ENCODE measurements at regions not wholly inside any gene's neighbourhood (a gene's known extent, or its start where the extent isn't known, plus 50 kb on each side); places are given as distances from the start of the nearest gene placed in this dataset.

- DNase-seq, result no peak
Observed at GRCh38 chr1:59128784-59129227, 168.1 kb upstream of the FGGY start.

- no peak for DNase-seq
Observed at GRCh38 chr1:59132295-59132694, 164.6 kb upstream of the FGGY start.

DNA sequence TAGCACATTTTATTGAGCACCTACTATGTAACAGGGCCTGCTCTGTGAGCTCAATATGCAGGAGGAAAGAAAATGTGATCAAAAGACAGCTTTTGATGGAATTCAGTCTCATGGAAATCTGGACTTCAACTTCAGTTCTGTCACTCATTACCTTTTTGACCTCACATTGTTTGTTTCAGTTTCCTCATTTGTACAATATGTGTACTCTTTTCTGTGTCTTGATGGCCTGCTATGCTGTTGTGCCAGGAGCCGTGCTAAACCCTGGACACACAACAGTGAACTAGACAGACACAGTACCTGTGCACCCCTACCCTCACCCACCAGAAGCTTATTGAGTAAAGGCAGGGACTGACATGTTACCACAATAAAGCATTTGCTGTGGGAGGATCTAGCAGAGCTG is 162.9 kb upstream of the FGGY start:
- DNase-seq, result no peak

- no peak for DNase-seq
Observed at GRCh38 chr1:59135761-59136255, 161.1 kb upstream of the FGGY start.

- no peak for DNase-seq
Observed at GRCh38 chr1:59136541-59137275, 160.2 kb upstream of the FGGY start.

DNA sequence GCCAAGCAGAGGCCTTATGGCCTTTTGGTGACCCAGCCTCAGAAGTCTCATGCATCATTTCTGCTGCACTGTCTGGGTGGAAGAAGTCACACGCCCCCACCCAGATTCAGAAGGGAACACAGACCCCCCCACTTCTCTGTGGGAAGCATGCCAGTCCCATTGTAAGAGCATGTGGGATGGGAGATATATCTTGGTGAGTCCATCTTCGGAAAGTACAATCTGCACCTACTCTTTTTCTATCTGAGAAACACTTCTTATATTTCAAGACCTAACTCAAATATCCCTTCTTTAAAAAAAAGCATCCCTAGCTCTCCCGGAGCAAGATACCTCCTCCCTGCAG is 159.6 kb upstream of the FGGY start:
- DNase-seq, result no peak

DNA sequence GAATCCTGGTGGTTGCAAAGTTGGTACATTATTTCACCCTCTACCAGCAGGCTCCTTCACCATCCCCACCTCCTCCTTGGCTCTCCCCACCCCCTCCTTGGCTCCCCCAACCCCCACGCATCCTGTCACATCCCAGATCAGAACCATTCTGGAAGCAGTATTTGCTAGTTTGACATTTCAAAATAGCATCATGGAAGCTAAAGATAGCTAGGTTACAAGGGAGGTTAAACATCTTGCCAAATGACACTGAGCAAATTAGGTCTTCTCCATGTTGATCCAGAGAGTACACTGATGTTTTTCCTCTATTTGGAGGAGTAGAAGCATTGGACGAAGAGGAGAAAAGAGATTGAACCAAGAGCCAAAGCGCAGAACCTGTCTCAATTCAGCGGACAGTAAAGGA is 158.9 kb upstream of the FGGY start:
- no peak for DNase-seq

DNA sequence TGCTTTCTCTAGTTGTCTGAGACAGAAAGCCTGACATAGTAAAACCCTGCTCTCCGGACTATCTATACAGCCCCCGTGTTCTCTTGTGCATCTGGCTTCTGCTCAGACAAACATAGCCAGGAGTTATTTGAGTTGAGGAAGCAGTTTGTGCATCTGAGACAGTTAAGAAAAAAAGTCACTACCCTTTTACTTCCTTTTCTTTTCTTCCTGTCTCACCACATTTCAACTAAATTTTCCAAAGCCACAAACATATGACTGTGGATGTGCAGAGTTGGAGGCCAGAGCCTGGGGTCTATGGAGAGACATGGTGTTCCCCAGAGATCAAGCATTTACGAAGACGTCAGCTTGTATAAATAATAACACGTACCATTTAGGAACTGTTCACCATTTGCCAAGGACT is 158.5 kb upstream of the FGGY start:
- DNase-seq, result no peak

DNA sequence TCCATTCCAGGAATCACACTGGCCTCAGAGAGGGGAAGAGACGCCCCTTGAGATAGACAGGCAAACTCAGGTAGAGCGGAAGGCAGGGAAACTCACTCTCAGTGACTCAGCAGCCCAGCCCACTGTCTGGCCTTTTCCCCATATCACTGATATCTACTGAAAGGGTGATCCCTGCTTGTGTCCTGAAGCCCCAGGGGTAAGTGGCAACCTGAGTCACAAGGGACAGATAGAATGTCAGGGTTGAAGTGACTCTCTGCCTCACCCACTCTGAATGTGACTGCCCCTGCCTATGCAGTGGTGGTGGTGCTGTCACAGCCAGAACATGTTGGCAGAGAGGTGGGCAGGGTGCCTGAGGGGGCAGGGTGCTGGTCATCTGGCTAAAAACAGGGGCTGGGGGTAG is 157.5 kb upstream of the FGGY start:
- no peak for DNase-seq

DNA sequence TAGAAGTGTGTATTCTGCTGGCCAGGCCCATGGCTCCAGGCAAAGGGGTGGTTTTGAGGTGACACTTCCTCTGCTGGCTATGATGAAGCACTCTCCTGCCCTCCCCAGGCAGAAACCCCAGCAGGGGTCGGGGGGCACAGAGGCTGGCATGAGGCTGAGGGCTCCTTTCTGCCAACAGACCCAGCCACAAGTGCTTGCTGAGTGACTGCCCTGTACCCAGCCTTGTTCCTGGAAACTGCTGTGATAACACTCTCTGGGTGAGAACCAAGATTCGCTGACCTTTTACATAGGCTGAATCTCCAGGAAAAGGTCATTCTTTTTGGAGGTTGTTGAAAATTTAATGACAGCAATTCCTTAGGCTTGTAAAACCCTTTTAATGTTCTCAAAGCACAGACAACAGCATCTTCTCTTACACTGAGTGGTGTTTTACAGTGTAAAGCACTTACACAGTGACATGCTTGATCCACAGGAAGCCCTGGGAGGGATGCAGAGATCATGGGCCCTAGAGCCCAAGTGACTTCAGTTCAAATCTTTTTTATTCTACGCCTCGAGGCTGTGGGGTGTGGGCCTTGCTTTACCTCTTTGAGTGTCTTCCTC is 155.5 kb upstream of the FGGY start:
- DNase-seq, result no peak

- DNase-seq, result no peak
Observed at GRCh38 chr1:59142311-59143132, 154.4 kb upstream of the FGGY start.

DNA sequence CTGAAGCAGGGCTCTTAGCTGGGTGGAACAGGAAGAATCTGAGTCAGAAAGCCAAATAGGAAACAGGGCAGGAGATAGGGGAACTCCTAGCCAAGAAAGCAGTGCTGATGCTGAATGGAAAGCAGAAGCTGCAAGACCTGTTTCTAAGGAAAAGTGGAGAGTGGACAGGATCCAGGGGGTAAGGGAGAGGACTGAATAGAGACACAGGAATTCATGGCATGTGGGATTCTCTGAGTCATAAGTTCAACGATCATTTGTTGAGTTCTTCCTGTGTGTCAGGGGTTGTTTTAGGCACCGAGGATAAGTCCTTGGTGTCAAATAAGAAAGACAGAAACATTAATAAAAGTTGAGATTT is 153.8 kb upstream of the FGGY start:
- no peak for DNase-seq

- no peak for DNase-seq
Observed at GRCh38 chr1:59143811-59144210, 153.1 kb upstream of the FGGY start.

- no peak for DNase-seq
Observed at GRCh38 chr1:59144959-59145358, 151.9 kb upstream of the FGGY start.

DNA sequence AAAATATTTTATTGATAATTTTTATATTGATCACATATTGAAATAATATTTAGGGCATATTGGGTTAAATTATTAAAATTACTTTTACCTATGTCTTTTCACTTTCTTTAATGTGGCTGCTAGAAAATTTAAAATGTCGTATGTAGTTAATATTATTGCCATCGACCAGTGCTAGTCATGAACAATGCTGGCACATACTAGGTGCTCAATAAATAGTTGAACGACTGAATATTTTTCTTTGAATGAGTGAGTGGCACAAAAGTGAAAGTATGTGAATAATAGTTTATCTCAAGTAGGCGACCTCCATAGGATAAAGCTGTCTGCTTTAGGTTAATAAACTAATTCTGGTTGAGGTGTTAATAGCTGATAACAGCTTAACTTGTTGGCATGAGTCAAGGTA is 150.8 kb upstream of the FGGY start:
- no peak for DNase-seq

- DNase-seq, result no peak
Observed at GRCh38 chr1:59146651-59147358, 150.1 kb upstream of the FGGY start.

GRCh38 chr1:59149435-59149834 is 147.5 kb upstream of the FGGY start:
- no peak for DNase-seq

GRCh38 chr1:59150577-59151386 is 146.1 kb upstream of the FGGY start:
- DNase-seq, result no peak

DNA sequence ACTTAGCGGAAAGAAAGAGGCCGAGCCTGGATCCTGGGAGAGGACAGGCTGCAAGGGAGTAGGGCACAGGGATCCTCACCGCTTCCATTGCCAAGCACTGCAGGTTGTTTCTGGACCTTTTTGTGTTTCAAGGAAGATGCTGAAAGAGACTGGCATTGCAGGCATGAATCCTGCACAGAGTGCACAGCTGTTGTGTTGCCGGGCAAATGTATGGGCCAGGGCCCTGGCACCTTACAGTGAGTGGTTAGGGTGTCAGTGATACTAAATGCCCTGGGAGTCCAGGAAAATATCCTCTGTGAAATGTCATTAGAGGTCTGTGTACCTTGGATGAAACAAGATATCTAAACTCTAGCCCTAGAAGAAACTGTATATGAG is 145.5 kb upstream of the FGGY start:
- DNase-seq, result no peak

GRCh38 chr1:59151860-59152259 is 145.0 kb upstream of the FGGY start:
- DNase-seq, result no peak

- no peak for DNase-seq
Observed at GRCh38 chr1:59152511-59152910, 144.4 kb upstream of the FGGY start.

GRCh38 chr1:59154401-59154800 is 142.5 kb upstream of the FGGY start:
- no peak for DNase-seq

GRCh38 chr1:59155351-59155750 is 141.5 kb upstream of the FGGY start:
- no peak for DNase-seq

Measured in NCI-H774 (cell line).